H9 (cell line): ENCODE measurements at regions not wholly inside any gene's neighbourhood (a gene's known extent, or its start where the extent isn't known, plus 50 kb on each side); places are given as distances from the start of the nearest gene placed in this dataset.

Source experiments
- DNase-seq: peaks from one replicate; pipeline ENCODE4 v3.0.0-alpha.2; 2017
- H2AFZ ChIP-seq: one replicate; pipeline ENCODE4 v1.6.1; 2013; ENCODE audit warnings: mild to moderate bottlenecking, low read length, control low read depth, moderate library complexity
- H2AK5ac ChIP-seq: 2 replicates; pipeline ENCODE4 v1.6.1; 2013; ENCODE audit warnings: low read length, control low read depth, mixed read lengths; ENCODE audit not compliant: insufficient read length
- H2BK120ac ChIP-seq: one replicate; pipeline ENCODE4 v1.6.1; 2013; ENCODE audit warnings: low read depth, mild to moderate bottlenecking, low read length, control low read depth, inconsistent platforms; ENCODE audit not compliant: poor library complexity, severe bottlenecking
- H2BK12ac ChIP-seq: 2 replicates; pipeline ENCODE4 v1.6.1; 2013; ENCODE audit warnings: low read length, control low read depth, mixed read lengths, low read depth; ENCODE audit not compliant: insufficient read length
- H2BK15ac ChIP-seq: 2 replicates; pipeline ENCODE4 v1.6.1; 2013; ENCODE audit warnings: low read depth, low read length, control low read depth
- H2BK20ac ChIP-seq: one replicate; pipeline ENCODE4 v1.6.1; 2013; ENCODE audit warnings: low read depth, mild to moderate bottlenecking, low read length, control low read depth, inconsistent platforms; ENCODE audit not compliant: poor library complexity, severe bottlenecking
- H2BK5ac ChIP-seq: 2 replicates; pipeline ENCODE4 v1.6.1; 2013; ENCODE audit warnings: low read length, control low read depth, mixed read lengths; ENCODE audit not compliant: insufficient read length
- H3K14ac ChIP-seq: 2 replicates; pipeline ENCODE4 v1.6.1; 2013; ENCODE audit warnings: low read length, control low read depth; ENCODE audit not compliant: insufficient read depth
- H3K18ac ChIP-seq: 2 replicates; pipeline ENCODE4 v1.6.1; 2013; ENCODE audit warnings: low read depth, mild to moderate bottlenecking, mixed read lengths, low read length, control low read depth; ENCODE audit not compliant: insufficient read length
- H3K23ac ChIP-seq: 2 replicates; pipeline ENCODE4 v1.6.1; 2013; ENCODE audit warnings: low read length, control low read depth, mixed read lengths, low read depth; ENCODE audit not compliant: insufficient read length
- H3K23me2 ChIP-seq: 2 replicates; pipeline ENCODE4 v1.6.1; 2013; ENCODE audit warnings: low read depth, mild to moderate bottlenecking, mixed read lengths, low read length, control low read depth; ENCODE audit not compliant: insufficient read length, poor library complexity, severe bottlenecking
- H3K27ac ChIP-seq: 2 replicates; pipeline ENCODE4 v1.5.1; 2013; ENCODE audit warnings: low read length, control low read depth, mixed read lengths, low read depth; ENCODE audit not compliant: insufficient read length
- H3K27me3 ChIP-seq: 2 replicates; pipeline ENCODE4 v1.6.1; 2013; ENCODE audit warnings: low read length, control low read depth, inconsistent platforms; ENCODE audit not compliant: insufficient read depth
- H3K4ac ChIP-seq: 2 replicates; pipeline ENCODE4 v1.6.1; 2013; ENCODE audit warnings: low read depth, mild to moderate bottlenecking, control low read depth, inconsistent platforms, low read length, moderate library complexity
- H3K4me1 ChIP-seq: 2 replicates; pipeline ENCODE4 v1.6.1; 2013; ENCODE audit warnings: low read length, control low read depth, inconsistent platforms; ENCODE audit not compliant: insufficient read depth
- H3K4me2 ChIP-seq: 2 replicates; pipeline ENCODE4 v1.6.1; 2013; ENCODE audit warnings: low read length, control low read depth, mixed read lengths; ENCODE audit not compliant: insufficient read length, insufficient read depth
- H3K56ac ChIP-seq: 2 replicates; pipeline ENCODE4 v1.6.1; 2013; ENCODE audit warnings: low read depth, mild to moderate bottlenecking, mixed read lengths, low read length, control low read depth; ENCODE audit not compliant: insufficient read length
- H3K79me1 ChIP-seq: 2 replicates; pipeline ENCODE4 v1.6.1; 2013; ENCODE audit warnings: low read depth, mild to moderate bottlenecking, moderate library complexity, low read length, control low read depth, inconsistent platforms; ENCODE audit not compliant: insufficient read depth, poor library complexity, severe bottlenecking
- H3K79me2 ChIP-seq: 2 replicates; pipeline ENCODE4 v1.6.1; 2013; ENCODE audit warnings: low read length, control low read depth, inconsistent platforms; ENCODE audit not compliant: insufficient read depth
- H3K9ac ChIP-seq: 2 replicates; pipeline ENCODE4 v1.6.1; 2013; ENCODE audit warnings: low read length, control low read depth, mixed read lengths; ENCODE audit not compliant: insufficient read length; ENCODE audit errors: extremely low read depth
- H3K9me3 ChIP-seq: one replicate; pipeline ENCODE4 v1.6.1; 2013; ENCODE audit warnings: low read depth, low read length, inconsistent platforms; ENCODE audit not compliant: control insufficient read depth
- H3T11ph ChIP-seq: one replicate; pipeline ENCODE4 v1.6.1; 2013; ENCODE audit warnings: mild to moderate bottlenecking, low read length, control low read depth, inconsistent platforms
- H4K20me1 ChIP-seq: one replicate; pipeline ENCODE4 v1.6.1; 2013; ENCODE audit not compliant: control insufficient read depth, insufficient read length, insufficient read depth
- H4K5ac ChIP-seq: 2 replicates; pipeline ENCODE4 v1.6.1; 2013; ENCODE audit warnings: low read depth, mild to moderate bottlenecking, mixed read lengths, low read length, control low read depth; ENCODE audit not compliant: insufficient read length
- H4K8ac ChIP-seq: replicated peaks from 2 replicates; pipeline ENCODE4 v1.6.1; 2013; ENCODE audit warnings: low read length, control low read depth, mixed read lengths, low read depth; ENCODE audit not compliant: insufficient read length
- H4K91ac ChIP-seq: 2 replicates; pipeline ENCODE4 v1.6.1; 2013; ENCODE audit warnings: low read depth, mild to moderate bottlenecking, moderate library complexity, mixed read lengths, low read length, control low read depth; ENCODE audit not compliant: insufficient read length
- H3K27ac Mint-ChIP-seq, 3 experiments: 2 replicates in 2 of 3; 3 replicates in 1 of 3; pipeline ENCODE4 v1.8.0; 2020 to 2021; ENCODE audit warnings: mixed read lengths in 3 of 3, mild to moderate bottlenecking in 1 of 3, moderate library complexity in 1 of 3
- H3K27me3 Mint-ChIP-seq: 2 replicates; pipeline ENCODE4 v1.8.0; 2021; ENCODE audit warnings: low read depth, mild to moderate bottlenecking, moderate library complexity, mixed read lengths
- H3K36me3 Mint-ChIP-seq, 3 experiments: 2 replicates in 2 of 3; 3 replicates in 1 of 3; pipeline ENCODE4 v1.8.0; 2020 to 2021; ENCODE audit warnings: low read depth in 3 of 3, mixed read lengths in 3 of 3; ENCODE audit not compliant: insufficient read depth in 1 of 3
- H3K4me1 Mint-ChIP-seq, 2 experiments: 2 replicates each; pipeline ENCODE4 v1.8.0; 2020; ENCODE audit warnings: mixed read lengths in 2 of 2
- H3K4me3 Mint-ChIP-seq, 2 experiments: 2 replicates in 1 of 2; 3 replicates in 1 of 2; pipeline ENCODE4 v1.8.0; 2020 to 2021; ENCODE audit warnings: mild to moderate bottlenecking in 2 of 2, mixed read lengths in 2 of 2, moderate library complexity in 1 of 2
- H3K9me3 Mint-ChIP-seq, 2 experiments: 2 replicates in 1 of 2; 3 replicates in 1 of 2; pipeline ENCODE4 v1.8.0; 2020; ENCODE audit warnings: mild to moderate bottlenecking in 2 of 2, mixed read lengths in 2 of 2, moderate library complexity in 1 of 2
- WGBS: extraction: QIAGEN DNeasy Blood & Tissue Kit; methylation state at CpG from one replicate; pipeline ENCODE4 v1.1.7; 2013; ENCODE audit warnings: missing lambda C conversion rate, low lambda C conversion rate, mixed read lengths; ENCODE audit not compliant: insufficient read length; ENCODE audit errors: extremely low coverage; 5-methylcytosine and 5-hydroxymethylcytosine counted together
- TF ChIP-seq, protein P1 (sequence below): fragments of 200-600 bp; sonication (generic); conservative IDR thresholded peaks from 3 replicates; pipeline ENCODE4 v1.8.0; 2021; ENCODE audit warnings: antibody characterized with exemption, mild to moderate bottlenecking

DNA sequence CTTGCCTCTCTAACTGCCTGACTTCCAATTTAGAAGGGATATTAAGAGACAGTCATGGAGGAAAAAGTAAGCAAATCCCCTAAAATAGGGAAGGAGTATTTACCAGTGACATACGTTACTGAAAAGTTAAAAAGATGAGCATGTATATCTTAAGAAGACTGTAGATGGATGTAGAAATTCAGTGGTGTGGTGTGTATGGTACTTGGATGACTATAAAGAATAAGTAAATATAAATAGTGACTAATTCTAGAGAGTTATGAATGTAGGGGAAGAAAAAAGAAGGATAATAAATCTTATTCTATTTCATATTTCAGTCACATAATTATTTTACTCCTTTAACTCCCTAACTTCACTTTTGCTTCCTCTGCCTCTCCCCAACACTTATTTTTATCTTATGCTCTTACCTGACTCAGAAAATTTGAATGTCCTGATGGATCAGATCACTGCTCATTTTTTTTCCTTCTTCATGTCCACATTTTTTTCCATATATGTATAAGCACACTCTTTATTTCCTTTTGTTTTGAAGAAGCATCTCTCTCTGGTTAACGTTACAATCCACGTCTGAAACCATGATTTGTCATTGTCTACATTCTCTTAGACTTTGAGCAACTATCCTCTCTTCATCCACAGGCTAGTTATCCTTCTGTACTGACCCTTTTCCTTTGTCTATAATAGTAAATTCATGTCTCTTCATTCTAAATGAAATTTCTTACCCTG is 422.7 kb upstream of the SYT1 start:
- DNase-seq, result no peak
- H4K5ac ChIP-seq, result no peak overlapping the region
- H3T11ph ChIP-seq, result no peak overlapping the region
- H3K4me1 Mint-ChIP-seq, result no peaks in the 10 kb centered on the region
- no peak overlapping the region for H3K56ac ChIP-seq
- H3K9ac ChIP-seq, result no peak overlapping the region
- WGBS, result no CpG with 5 or more reads among the region's 3 CpGs
- no peak overlapping the region for H3K27ac ChIP-seq
- H3K9me3 Mint-ChIP-seq, result no peaks in the 10 kb centered on the region
- no peaks in the 10 kb centered on the region for H3K27me3 Mint-ChIP-seq
- H3K4me2 ChIP-seq, result no peak overlapping the region
- H3K9me3 ChIP-seq, result no peaks in the 10 kb centered on the region
- H2AFZ ChIP-seq, result no peak overlapping the region
- H3K14ac ChIP-seq, result no peak overlapping the region
- no peak overlapping the region for H4K91ac ChIP-seq
- H2BK5ac ChIP-seq, result no peak overlapping the region
- H2BK15ac ChIP-seq, result no peak overlapping the region
- no peaks in the 10 kb centered on the region for H3K79me1 ChIP-seq
- no peak overlapping the region for H3K27ac Mint-ChIP-seq
- no peak overlapping the region for H3K18ac ChIP-seq
- no peaks in the 10 kb centered on the region for H3K27me3 ChIP-seq
- H2AK5ac ChIP-seq, result no peak overlapping the region
- no peak overlapping the region for H2BK120ac ChIP-seq
- H3K79me2 ChIP-seq, result no peaks in the 10 kb centered on the region
- no peaks in the 10 kb centered on the region for H3K4me1 ChIP-seq
- peaks cover 0 to 2% (median 0%) of the 10 kb centered on the region in 3 experiments; a peak in 1 of 7 replicates for H3K36me3 Mint-ChIP-seq
- no peaks in the 10 kb centered on the region for H3K23me2 ChIP-seq
- TF ChIP-seq, protein P1, sequence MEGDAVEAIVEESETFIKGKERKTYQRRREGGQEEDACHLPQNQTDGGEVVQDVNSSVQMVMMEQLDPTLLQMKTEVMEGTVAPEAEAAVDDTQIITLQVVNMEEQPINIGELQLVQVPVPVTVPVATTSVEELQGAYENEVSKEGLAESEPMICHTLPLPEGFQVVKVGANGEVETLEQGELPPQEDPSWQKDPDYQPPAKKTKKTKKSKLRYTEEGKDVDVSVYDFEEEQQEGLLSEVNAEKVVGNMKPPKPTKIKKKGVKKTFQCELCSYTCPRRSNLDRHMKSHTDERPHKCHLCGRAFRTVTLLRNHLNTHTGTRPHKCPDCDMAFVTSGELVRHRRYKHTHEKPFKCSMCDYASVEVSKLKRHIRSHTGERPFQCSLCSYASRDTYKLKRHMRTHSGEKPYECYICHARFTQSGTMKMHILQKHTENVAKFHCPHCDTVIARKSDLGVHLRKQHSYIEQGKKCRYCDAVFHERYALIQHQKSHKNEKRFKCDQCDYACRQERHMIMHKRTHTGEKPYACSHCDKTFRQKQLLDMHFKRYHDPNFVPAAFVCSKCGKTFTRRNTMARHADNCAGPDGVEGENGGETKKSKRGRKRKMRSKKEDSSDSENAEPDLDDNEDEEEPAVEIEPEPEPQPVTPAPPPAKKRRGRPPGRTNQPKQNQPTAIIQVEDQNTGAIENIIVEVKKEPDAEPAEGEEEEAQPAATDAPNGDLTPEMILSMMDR, result no peak
- H2BK20ac ChIP-seq, result no peak overlapping the region
- H3K23ac ChIP-seq, result no peak overlapping the region
- H4K8ac ChIP-seq, result no peak overlapping the region
- H3K4me3 Mint-ChIP-seq, result no peak overlapping the region
- no peak overlapping the region for H2BK12ac ChIP-seq
- no peaks in the 10 kb centered on the region for H4K20me1 ChIP-seq
- H3K4ac ChIP-seq, result no peak overlapping the region
